Endothelial cell of umbilical vein (primary cell): ENCODE measurements at regions not wholly inside any gene's neighbourhood (a gene's known extent, or its start where the extent isn't known, plus 50 kb on each side); places are given as distances from the start of the nearest gene placed in this dataset.

Experiments used
- CTCF ChIP-seq, 2 donors: IDR thresholded peaks; 1 replicate in 1 of 2; 2 replicates in 1 of 2; pipeline ENCODE4 v1.5.1; 2011; ENCODE audit warnings: low read length in 2 of 2, mild to moderate bottlenecking in 2 of 2, moderate library complexity in 2 of 2, control low read depth in 1 of 2, inconsistent platforms in 1 of 2, low read depth in 1 of 2; ENCODE audit not compliant: insufficient read depth in 1 of 2; ENCODE audit errors: extremely low read depth in 1 of 2
- EZH2 ChIP-seq: IDR thresholded peaks from 2 replicates; pipeline ENCODE4 v1.6.1; 2012; ENCODE audit warnings: borderline replicate concordance, low read depth, mild to moderate bottlenecking, moderate library complexity, low read length, inconsistent platforms; ENCODE audit not compliant: severe bottlenecking
- GATA2 ChIP-seq: IDR thresholded peaks from 2 replicates; pipeline ENCODE4 v1.7.0; 2011; ENCODE audit warnings: low read depth, mild to moderate bottlenecking, moderate library complexity, mixed read lengths, low read length; ENCODE audit not compliant: insufficient read length, insufficient read depth
- JUN ChIP-seq: IDR thresholded peaks from 2 replicates; pipeline ENCODE4 v1.6.1; 2011; ENCODE audit warnings: borderline replicate concordance, low read depth; ENCODE audit not compliant: insufficient read length, insufficient read depth
- POLR2A ChIP-seq: IDR thresholded peaks from 2 replicates; pipeline ENCODE4 v1.6.1; 2012; ENCODE audit warnings: low read depth, mild to moderate bottlenecking, control low read depth, low read length

DNA sequence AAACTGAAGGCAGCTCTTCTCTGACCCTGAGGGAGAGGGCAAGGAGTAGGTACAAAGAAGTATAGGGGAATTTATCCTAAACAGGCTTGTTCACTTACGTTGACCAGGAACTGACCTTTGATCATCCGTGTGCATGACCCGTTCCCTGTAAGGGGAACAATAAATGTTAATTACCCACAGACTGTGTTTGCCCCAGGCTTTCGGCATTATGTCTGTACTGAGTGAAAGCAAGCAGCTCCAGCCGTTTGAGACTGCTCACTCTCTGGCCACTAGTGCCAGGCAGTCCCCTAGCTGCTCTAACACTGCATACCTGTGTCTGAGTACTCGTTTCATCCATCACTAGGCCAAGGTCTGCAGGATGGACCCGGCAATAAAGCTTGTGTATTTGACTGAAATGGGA, 1365.3 kb downstream of the NCAM2 start:
- TF ChIP-seq CTCF (IDR thresholded peaks at IDR 0.05; ENCODE audit: extremely low read depth in 1 of 2, insufficient read depth in 1 of 2, low read depth in 1 of 2, low read length in 2 of 2) (no peak), EZH2 (no peak), POLR2A (no peak), JUN (no peak), GATA2 (no peak)
